Thyroid gland (tissue), 4 donors: ENCODE measurements at regions not wholly inside any gene's neighbourhood (a gene's known extent, or its start where the extent isn't known, plus 50 kb on each side); places are given as distances from the start of the nearest gene placed in this dataset.

Source experiments
- CTCF ChIP-seq, 6 experiments: fragments of 200-600 bp in 3 of 6; fragments of 450-650 bp in 3 of 6; sonication (generic) in 3 of 6; IDR thresholded peaks; one replicate each; pipeline ENCODE4 v1.5.1; 2016 to 2019; ENCODE audit warnings: antibody characterized with exemption in 6 of 6, mild to moderate bottlenecking in 2 of 6, inconsistent platforms in 1 of 6, moderate library complexity in 1 of 6
- POLR2A ChIP-seq, 2 donors: fragments of 450-650 bp; IDR thresholded peaks; one replicate each; pipeline ENCODE4 v1.6.1; 2017; ENCODE audit warnings: antibody characterized with exemption in 2 of 2, mild to moderate bottlenecking in 2 of 2, moderate library complexity in 1 of 2

- TF ChIP-seq CTCF (IDR thresholded peaks at IDR 0.05) (no peak), POLR2A (IDR thresholded peaks at IDR 0.05) (no peak)
Observed at GRCh38 chr5:136712628-136713027, 347.3 kb upstream of the TRPC7 start.
